Choroid plexus epithelial cell (primary cell): ENCODE measurements at regions not wholly inside any gene's neighbourhood (a gene's known extent, or its start where the extent isn't known, plus 50 kb on each side); places are given as distances from the start of the nearest gene placed in this dataset.

Source experiments
- DNase-seq: peaks from one replicate; pipeline ENCODE4 v3.0.0-alpha.2; 2010; ENCODE audit warnings: low read depth
- H3K4me3 ChIP-seq: 2 replicates; pipeline ENCODE4 v1.5.1; 2011; ENCODE audit warnings: low read depth, mild to moderate bottlenecking, control low read depth, low read length, moderate library complexity
- CTCF ChIP-seq: conservative IDR thresholded peaks from 2 replicates; pipeline ENCODE4 v1.5.1; 2011; ENCODE audit warnings: low read depth, mild to moderate bottlenecking, control low read depth, inconsistent platforms, low read length, moderate library complexity

DNA sequence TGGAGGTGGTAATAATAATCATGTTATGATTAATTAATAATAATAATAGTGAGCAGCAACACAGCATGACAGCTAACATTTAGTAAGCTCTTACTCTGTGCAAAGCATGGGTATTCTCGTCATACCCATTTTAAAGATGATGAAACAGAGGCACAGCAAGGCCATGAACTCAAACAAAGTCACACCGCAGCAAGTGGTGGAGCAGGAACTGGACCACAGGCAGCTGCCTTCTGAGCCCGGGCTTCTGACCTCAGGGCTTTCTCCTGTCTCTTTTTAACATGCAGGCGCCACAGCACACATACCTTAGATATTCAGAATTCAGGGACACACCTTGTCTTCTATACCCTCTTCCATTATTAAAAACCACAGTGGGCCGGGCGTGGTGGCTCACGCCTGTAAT, 50.7 kb upstream of the SPATA12 start:
- DNase-seq = no peak
- H3K4me3 ChIP-seq = no peak overlapping the region
- TF ChIP-seq CTCF = no peak

- DNase-seq = no peak
- H3K4me3 ChIP-seq = no peak overlapping the region
- TF ChIP-seq CTCF = no peak
Measured at GRCh38 chr3:57009367-57009766, 51.1 kb upstream of the SPATA12 start.

GRCh38 chr3:57007521-57008460, 52.7 kb upstream of the SPATA12 start:
- peak; percentile 90 for DNase-seq
- no peak for TF ChIP-seq CTCF
- H3K4me3 ChIP-seq = no peak overlapping the region

- peak; percentile 47 for TF ChIP-seq CTCF
- H3K4me3 ChIP-seq = no peak overlapping the region
- peak; percentile 47 for DNase-seq
Measured at GRCh38 chr3:57006949-57007419, 53.5 kb upstream of the SPATA12 start.

DNA sequence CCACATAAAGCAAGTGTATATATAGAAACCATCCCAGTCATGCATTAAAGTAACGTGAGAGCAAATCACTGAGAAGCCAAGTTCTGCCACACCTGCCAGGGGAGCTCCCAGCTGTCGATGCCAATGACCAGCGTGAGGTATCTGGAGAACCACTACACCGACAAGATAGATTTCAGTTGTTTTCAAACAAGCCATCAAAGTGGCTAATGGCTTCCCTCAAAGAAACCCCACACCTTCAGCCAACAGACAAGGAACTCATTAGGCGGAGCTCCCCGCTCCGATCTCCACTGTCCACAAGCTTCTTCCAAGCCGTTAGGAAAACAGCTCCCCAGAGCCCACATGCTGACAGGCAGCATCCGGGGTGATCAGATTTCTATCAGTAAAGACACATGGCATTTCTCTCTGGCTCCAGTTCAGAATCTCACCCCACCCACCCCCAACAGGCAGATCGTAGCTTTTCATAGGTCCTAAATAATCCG, 54.2 kb upstream of the SPATA12 start:
- TF ChIP-seq CTCF = no peak
- DNase-seq = no peak
- H3K4me3 ChIP-seq = no peak overlapping the region

- TF ChIP-seq CTCF = no peak
- DNase-seq = no peak
Measured at GRCh38 chr3:57004229-57004628, 56.2 kb upstream of the SPATA12 start.

DNA sequence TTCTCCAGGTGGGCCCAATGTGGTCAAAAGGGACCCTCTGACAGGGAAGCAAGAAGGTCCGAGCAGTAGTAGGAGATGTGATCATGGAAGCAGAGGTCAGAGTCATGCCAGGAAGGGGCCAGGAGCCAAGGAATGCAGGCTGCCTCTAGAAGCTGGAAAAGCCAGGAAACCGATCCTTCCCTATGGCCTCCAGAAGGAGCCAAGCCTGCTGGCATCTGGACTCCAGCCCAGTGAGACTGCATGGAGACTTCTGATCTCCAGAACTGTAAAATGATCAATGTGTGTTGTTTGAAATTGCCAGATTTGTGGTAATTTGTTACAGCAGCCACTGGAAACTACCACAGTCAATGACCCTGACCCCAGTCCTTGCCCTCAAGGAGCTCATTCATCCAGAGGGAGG, 56.8 kb upstream of the SPATA12 start:
- no peak overlapping the region for H3K4me3 ChIP-seq
- DNase-seq = no peak
- TF ChIP-seq CTCF = no peak

More at GRCh38 chr3:57004229-57004628, 56.2 kb upstream of the SPATA12 start:
- H3K4me3 ChIP-seq = no peak overlapping the region
